Endodermal cell (in vitro differentiated cells): ENCODE measurements at regions not wholly inside any gene's neighbourhood (a gene's known extent, or its start where the extent isn't known, plus 50 kb on each side); places are given as distances from the start of the nearest gene placed in this dataset.
A peak's percentile ranks its signal among the peaks of the same experiment; 100 is the strongest.
"Not testable (repeated sequence)": the region's sequence is repeated elsewhere in the genome, so short reads cannot be mapped to it uniquely, and the experiment has no call there.

Source experiments
- DNase-seq: peaks from one replicate; pipeline ENCODE4 v3.0.0-alpha.2; 2017
- H3K27ac ChIP-seq: 2 replicates; pipeline ENCODE4 v1.5.1; 2013; ENCODE audit warnings: mild to moderate bottlenecking, low read depth, low read length, moderate library complexity
- H3K27me3 ChIP-seq: 2 replicates; pipeline ENCODE4 v1.6.1; 2013; ENCODE audit warnings: mild to moderate bottlenecking, low read length, moderate library complexity; ENCODE audit not compliant: insufficient read depth, control insufficient read depth, poor library complexity, severe bottlenecking
- H3K36me3 ChIP-seq: 2 replicates; pipeline ENCODE4 v1.7.0; 2013; ENCODE audit warnings: mild to moderate bottlenecking, low read length, moderate library complexity; ENCODE audit not compliant: control insufficient read depth, insufficient read depth
- H3K4me1 ChIP-seq: one replicate; pipeline ENCODE4 v1.7.0; 2013; ENCODE audit warnings: low read length; ENCODE audit not compliant: control insufficient read depth, insufficient read depth
- H3K4me3 ChIP-seq: 2 replicates; pipeline ENCODE4 v1.5.1; 2013; ENCODE audit warnings: mild to moderate bottlenecking, low read length, moderate library complexity
- H3K9ac ChIP-seq: 2 replicates; pipeline ENCODE4 v1.6.1; 2013; ENCODE audit warnings: mild to moderate bottlenecking, low read length, moderate library complexity; ENCODE audit not compliant: poor library complexity, severe bottlenecking; ENCODE audit errors: extremely low read depth
- H3K9me3 ChIP-seq: 2 replicates; pipeline ENCODE4 v1.6.1; 2013; ENCODE audit warnings: mild to moderate bottlenecking, low read length, moderate library complexity; ENCODE audit not compliant: control insufficient read depth
- H3K27ac Mint-ChIP-seq: 2 replicates; pipeline ENCODE4 v1.8.0; 2020; ENCODE audit warnings: mixed read lengths
- H3K27me3 Mint-ChIP-seq: 2 replicates; pipeline ENCODE4 v1.8.0; 2021; ENCODE audit warnings: mild to moderate bottlenecking, mixed read lengths; ENCODE audit not compliant: insufficient read depth
- H3K36me3 Mint-ChIP-seq: 2 replicates; pipeline ENCODE4 v1.8.0; 2020; ENCODE audit warnings: low read depth, mixed read lengths
- H3K4me1 Mint-ChIP-seq: 2 replicates; pipeline ENCODE4 v1.8.0; 2020; ENCODE audit warnings: mixed read lengths
- H3K4me3 Mint-ChIP-seq: 2 replicates; pipeline ENCODE4 v1.8.0; 2020; ENCODE audit warnings: mild to moderate bottlenecking, moderate library complexity, mixed read lengths
- H3K9me3 Mint-ChIP-seq: 2 replicates; pipeline ENCODE4 v1.8.0; 2020; ENCODE audit warnings: mild to moderate bottlenecking, mixed read lengths
- CTCF ChIP-seq: fragments of 200-600 bp; sonication (generic); conservative IDR thresholded peaks from 2 replicates; pipeline ENCODE4 v1.5.0; 2021; ENCODE audit warnings: antibody characterized with exemption, mild to moderate bottlenecking
- whole genome bisulfite sequencing, 2 experiments: methylation state at CpG; one replicate each; pipeline versions ENCODE4 v1.1.5 to v1.1.7; 2013; ENCODE audit warnings: missing lambda C conversion rate in 2 of 2, mixed read lengths in 1 of 2; ENCODE audit not compliant: insufficient coverage in 1 of 2, insufficient read length in 1 of 2; 5-methylcytosine and 5-hydroxymethylcytosine counted together

- no peak overlapping the region for H3K27ac ChIP-seq
- H3K9ac ChIP-seq, result no peak overlapping the region
- DNase-seq, result no peak
- no peak for TF ChIP-seq CTCF
- Mint-ChIP-seq H3K27me3 (no peaks in the 10 kb centered on the region), H3K27ac (no peak overlapping the region), H3K4me1 (no peaks in the 10 kb centered on the region), H3K4me3 (no peak overlapping the region), H3K9me3 (peaks cover 9% of the 10 kb centered on the region), H3K36me3 (no peaks in the 10 kb centered on the region)
- H3K36me3 ChIP-seq, result no peaks in the 10 kb centered on the region
- no peaks in the 10 kb centered on the region for H3K9me3 ChIP-seq
- H3K4me3 ChIP-seq, result no peak overlapping the region
- 86 to 90% methylated on average over 2 of the region's 2 CpGs for WGBS, 2 experiments
- H3K4me1 ChIP-seq, result no peaks in the 10 kb centered on the region
- H3K27me3 ChIP-seq, result no peaks in the 10 kb centered on the region
Measured at GRCh38 chr2:228522276-228522675, 340.8 kb upstream of the SPHKAP start.

GRCh38 chr2:228519561-228519960, 338.1 kb upstream of the SPHKAP start:
- H3K4me1 ChIP-seq, result no peaks in the 10 kb centered on the region
- H3K27me3 Mint-ChIP-seq, result no peaks in the 10 kb centered on the region
- no peak overlapping the region for H3K27ac ChIP-seq
- H3K9ac ChIP-seq, result no peak overlapping the region
- H3K4me3 ChIP-seq, result no peak overlapping the region
- H3K27me3 ChIP-seq, result no peaks in the 10 kb centered on the region
- H3K27ac Mint-ChIP-seq, result no peak overlapping the region
- DNase-seq, result no peak
- no peak overlapping the region for H3K4me3 Mint-ChIP-seq
- peaks cover 7% of the 10 kb centered on the region for H3K4me1 Mint-ChIP-seq
- no peaks in the 10 kb centered on the region for H3K36me3 ChIP-seq
- no peaks in the 10 kb centered on the region for H3K9me3 ChIP-seq
- no peaks in the 10 kb centered on the region for H3K36me3 Mint-ChIP-seq
- no peak for TF ChIP-seq CTCF
- peaks cover 13% of the 10 kb centered on the region for H3K9me3 Mint-ChIP-seq

GRCh38 chr2:228516019-228516418, 334.5 kb upstream of the SPHKAP start:
- Histone ChIP-seq H3K4me3 (no peak overlapping the region), H3K4me1 (no peaks in the 10 kb centered on the region), H3K9me3 (no peaks in the 10 kb centered on the region), H3K27me3 (no peaks in the 10 kb centered on the region), H3K27ac (no peak overlapping the region), H3K9ac (no peak overlapping the region), H3K36me3 (no peaks in the 10 kb centered on the region)
- Mint-ChIP-seq H3K9me3 (peaks cover 4% of the 10 kb centered on the region), H3K36me3 (no peaks in the 10 kb centered on the region), H3K27ac (no peak overlapping the region), H3K4me1 (peaks cover 7% of the 10 kb centered on the region), H3K4me3 (no peak overlapping the region), H3K27me3 (no peaks in the 10 kb centered on the region)
- 78 to 93% methylated on average over 1 of the region's 1 CpG for WGBS, 2 experiments
- peak; percentile 15 for TF ChIP-seq CTCF
- DNase-seq, result no peak

- not testable (repeated sequence) for H3K27ac Mint-ChIP-seq, H3K36me3 Mint-ChIP-seq, H3K27me3 Mint-ChIP-seq, DNase-seq, H3K27me3 ChIP-seq, H3K9ac ChIP-seq, H3K4me3 ChIP-seq, H3K36me3 ChIP-seq, H3K9me3 ChIP-seq, H3K4me1 Mint-ChIP-seq, H3K4me3 Mint-ChIP-seq, H3K4me1 ChIP-seq, H3K9me3 Mint-ChIP-seq, H3K27ac ChIP-seq
- 96 to 97% methylated on average over 3 to 4 of the region's 4 CpGs for WGBS, 2 experiments
Measured at GRCh38 chr2:228513480-228513879, 332.0 kb upstream of the SPHKAP start.
